T47D (cell line): ENCODE measurements at regions not wholly inside any gene's neighbourhood (a gene's known extent, or its start where the extent isn't known, plus 50 kb on each side); places are given as distances from the start of the nearest gene placed in this dataset.

Experiments
- DNase-seq, 2 experiments: peaks; one replicate each; pipeline versions ENCODE4 v3.0.0 to v3.0.0-alpha.2; 2011 to 2012; ENCODE audit warnings: low read depth in 1 of 2, low spot score in 1 of 2
- JUND ChIP-seq: IDR thresholded peaks from 2 replicates; pipeline ENCODE4 v1.6.1; 2012; ENCODE audit warnings: low read depth
- in situ Hi-C: cut with HindIII; loops from 2 replicates; pipeline ENCODE4 v1.10.0; 2016; ENCODE audit warnings: low sequenced_read_pairs, low pct_unique_long_range_greater_than_20kb

- no peak for TF ChIP-seq JUND
- DNase-seq, result no peak
Measured at GRCh38 chr3:84806958-84807357, 151.8 kb upstream of the CADM2 start.

GRCh38 chr3:84820126-84820525, 138.7 kb upstream of the CADM2 start:
- in situ Hi-C loops, result no loop called here
- no peak for TF ChIP-seq JUND
- DNase-seq, result no peak

More at GRCh38 chr3:84806958-84807357, 151.8 kb upstream of the CADM2 start:
- in situ Hi-C loops, result no loop called here

DNA sequence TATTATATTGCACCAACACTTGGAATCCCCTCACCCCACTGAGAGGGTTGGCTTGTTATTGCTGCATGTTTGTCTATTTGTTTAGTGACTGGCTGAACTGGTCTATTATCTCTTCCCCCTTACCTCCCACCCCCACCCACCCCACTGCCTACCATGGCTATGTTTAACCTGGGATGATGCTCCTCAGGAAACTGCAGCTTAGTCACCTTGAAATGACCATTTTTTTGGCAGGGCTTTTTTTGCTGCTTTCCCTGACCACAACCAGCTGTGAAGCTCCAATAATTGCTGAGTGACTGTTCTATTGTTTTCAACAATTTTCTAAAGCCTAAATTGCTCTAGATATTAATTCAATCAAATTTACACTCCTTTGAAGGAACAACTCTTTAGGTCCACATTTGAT, 137.9 kb upstream of the CADM2 start:
- no peak for DNase-seq
- in situ Hi-C loops, result no loop called here
- TF ChIP-seq JUND, result no peak

DNA sequence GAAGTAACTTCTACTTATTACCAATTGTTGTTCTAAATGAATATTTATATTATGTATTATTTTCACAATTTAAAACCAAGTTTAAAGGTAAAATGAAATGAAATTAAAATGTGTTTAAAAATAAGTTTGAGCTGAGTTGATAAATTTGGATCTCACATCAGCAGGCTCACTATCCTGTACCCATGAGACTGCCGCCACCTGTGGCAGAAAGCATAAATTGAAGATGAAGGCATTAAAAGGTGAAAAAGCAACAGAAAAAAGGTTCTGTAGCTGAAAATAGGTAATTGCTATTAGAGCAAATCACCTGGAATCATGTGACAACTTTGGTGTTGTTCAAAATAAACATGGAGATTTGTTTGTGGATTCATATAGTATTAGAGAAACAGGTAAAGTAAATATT, 133.0 kb upstream of the CADM2 start:
- no peak for TF ChIP-seq JUND
- DNase-seq, result peak in 1 of 2 experiments; percentile 15
- in situ Hi-C loops, result no loop called here

- in situ Hi-C loops, result no loop called here
- DNase-seq, result no peak
- no peak for TF ChIP-seq JUND
Measured at GRCh38 chr3:84830476-84830875, 128.3 kb upstream of the CADM2 start.

GRCh38 chr3:84835366-84835765, 123.4 kb upstream of the CADM2 start:
- no peak for DNase-seq
- no peak for TF ChIP-seq JUND
- in situ Hi-C loops, result no loop called here

DNA sequence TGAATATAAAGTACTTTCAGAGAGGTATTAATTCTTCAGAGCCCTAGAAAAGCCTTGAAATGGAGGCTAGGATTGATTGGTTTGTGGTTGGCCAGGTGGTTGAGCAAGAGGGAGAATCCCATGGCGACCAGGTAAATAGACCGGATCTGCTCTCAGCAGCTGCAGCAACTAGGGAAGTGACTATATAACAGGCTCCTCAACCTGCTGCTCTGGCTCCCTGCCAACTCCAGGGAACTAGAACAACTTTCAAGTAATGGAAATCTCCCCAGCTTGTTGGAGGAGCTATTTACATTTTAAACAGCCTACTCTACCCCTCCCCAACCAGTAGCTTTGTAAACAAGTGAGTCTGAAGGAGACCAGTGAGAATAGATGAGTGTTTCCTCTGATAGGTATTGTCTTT, 121.8 kb upstream of the CADM2 start:
- TF ChIP-seq JUND, result no peak
- in situ Hi-C loops, result no loop called here
- DNase-seq, result peak in 1 of 2 experiments; percentile 83

GRCh38 chr3:84877092-84877491, 81.7 kb upstream of the CADM2 start:
- in situ Hi-C loops, result no loop called here
- no peak for TF ChIP-seq JUND
- DNase-seq, result no peak

GRCh38 chr3:84881288-84881687, 77.5 kb upstream of the CADM2 start:
- in situ Hi-C loops, result no loop called here
- DNase-seq, result no peak
- TF ChIP-seq JUND, result no peak

DNA sequence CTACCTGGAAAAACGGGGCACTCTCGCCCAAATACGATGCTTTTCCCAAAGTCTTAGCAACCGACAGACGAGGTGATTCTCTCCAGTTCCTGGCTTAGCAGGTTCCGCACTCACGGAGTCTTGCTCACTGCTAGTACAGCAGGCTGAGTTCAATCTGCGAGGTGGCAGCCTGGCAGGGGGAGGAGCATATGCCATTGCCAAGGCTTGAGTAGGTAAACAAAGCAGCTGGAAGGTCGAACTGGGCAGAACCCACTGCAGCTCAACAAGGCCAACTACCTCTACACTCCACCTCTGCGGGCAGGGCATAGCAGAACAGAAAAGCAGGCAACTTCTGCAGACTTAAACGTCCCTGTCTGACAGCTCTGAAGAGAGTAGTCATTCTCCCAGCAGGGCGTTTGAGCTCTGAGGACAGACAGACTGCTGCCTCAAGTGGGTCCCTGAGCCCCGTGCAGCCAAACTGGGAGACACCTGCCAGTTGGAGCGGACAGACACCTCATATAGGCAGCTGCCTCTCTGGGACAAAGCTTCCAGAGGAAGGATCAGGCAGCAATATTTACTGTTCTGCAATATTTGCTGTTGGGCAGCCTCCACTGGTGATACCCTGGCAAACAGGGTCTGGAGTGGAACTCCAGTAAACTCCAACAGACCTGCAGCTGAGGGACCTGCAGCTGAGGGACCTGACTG, 73.4 kb upstream of the CADM2 start:
- in situ Hi-C loops, result no loop called here
- peak in 1 of 2 experiments; percentile 65 for DNase-seq
- no peak for TF ChIP-seq JUND

GRCh38 chr3:84891851-84892250, 66.9 kb upstream of the CADM2 start:
- in situ Hi-C loops, result no loop called here
- TF ChIP-seq JUND, result no peak
- no peak for DNase-seq

DNA sequence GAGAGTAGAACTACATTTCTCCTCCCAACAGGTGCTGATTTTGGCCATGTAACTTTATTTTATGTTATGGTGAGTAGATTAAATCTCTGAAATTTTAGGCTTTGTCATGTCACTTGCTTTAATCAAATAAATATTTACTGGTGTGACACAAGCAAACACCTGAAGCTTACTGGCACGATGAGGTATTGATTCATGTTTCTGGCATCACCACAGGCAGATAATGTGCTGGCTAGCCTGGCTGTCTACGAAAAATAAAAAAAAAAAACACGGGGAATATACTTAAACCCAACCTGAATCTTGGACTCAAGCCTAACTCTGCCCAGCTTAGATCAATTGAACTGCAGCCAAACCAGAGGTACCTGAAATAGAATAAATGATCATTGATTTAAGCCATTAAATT, 65.6 kb upstream of the CADM2 start:
- peak in 1 of 2 experiments; percentile 36 for DNase-seq
- in situ Hi-C loops, result no loop called here
- TF ChIP-seq JUND, result no peak

GRCh38 chr3:84904212-84904611, 54.6 kb upstream of the CADM2 start:
- in situ Hi-C loops, result no loop called here
- TF ChIP-seq JUND, result no peak

GRCh38 chr3:84904816-84905555, 53.8 kb upstream of the CADM2 start:
- TF ChIP-seq JUND, result no peak
- DNase-seq, result no peak
- in situ Hi-C loops, result no loop called here

More at GRCh38 chr3:84904212-84904611, 54.6 kb upstream of the CADM2 start:
- DNase-seq, result no peak
